Neural crest cell (in vitro differentiated cells): ENCODE measurements at regions not wholly inside any gene's neighbourhood (a gene's known extent, or its start where the extent isn't known, plus 50 kb on each side); places are given as distances from the start of the nearest gene placed in this dataset.

Source experiments
- DNase-seq: peaks from one replicate; pipeline ENCODE4 v3.0.0; 2021; ENCODE audit warnings: low read depth, mixed read lengths, low spot score
- H3K27ac Mint-ChIP-seq: one replicate; pipeline ENCODE4 v1.8.0; 2021; ENCODE audit warnings: mild to moderate bottlenecking, mixed read lengths; ENCODE audit not compliant: unreplicated experiment
- H3K27me3 Mint-ChIP-seq: 2 replicates; pipeline ENCODE4 v1.8.0; 2021; ENCODE audit warnings: low read depth, mild to moderate bottlenecking, mixed read lengths
- H3K36me3 Mint-ChIP-seq: 2 replicates; pipeline ENCODE4 v1.8.0; 2021; ENCODE audit warnings: low read depth, mild to moderate bottlenecking, mixed read lengths
- H3K4me1 Mint-ChIP-seq: 2 replicates; pipeline ENCODE4 v1.8.0; 2021; ENCODE audit warnings: mixed read lengths
- H3K4me3 Mint-ChIP-seq: one replicate; pipeline ENCODE4 v1.8.0; 2021; ENCODE audit warnings: mild to moderate bottlenecking, mixed read lengths
- H3K9me3 Mint-ChIP-seq: 2 replicates; pipeline ENCODE4 v1.8.0; 2021; ENCODE audit warnings: mixed read lengths
- TF ChIP-seq, protein P1 (sequence below): fragments of 200-600 bp; sonication (generic); conservative IDR thresholded peaks from 2 replicates; pipeline ENCODE4 v1.5.0; 2021; ENCODE audit warnings: antibody characterized with exemption, mild to moderate bottlenecking

DNA sequence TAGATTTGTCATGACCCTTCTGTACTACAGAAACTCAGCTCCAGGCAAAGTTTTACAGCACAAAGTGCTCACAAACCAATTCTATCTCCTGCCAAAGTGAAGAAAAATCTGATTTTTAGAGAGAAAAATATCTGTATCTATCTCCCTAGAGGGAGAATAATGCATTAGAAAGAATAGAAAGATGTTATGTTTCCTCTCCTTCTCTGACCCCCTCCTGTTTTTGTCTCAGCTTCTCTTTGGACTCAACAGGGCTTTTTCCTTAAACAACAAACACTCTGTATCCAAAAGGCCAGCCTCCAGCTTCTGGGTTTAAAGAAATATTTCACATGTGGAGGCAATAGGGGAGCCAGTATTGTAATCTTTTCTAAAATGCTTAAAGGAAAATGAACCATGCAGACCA is 627.4 kb downstream of the REEP3 start:
- no peak overlapping the region for H3K4me3 Mint-ChIP-seq
- no peaks in the 10 kb centered on the region for H3K9me3 Mint-ChIP-seq
- TF ChIP-seq, protein P1, sequence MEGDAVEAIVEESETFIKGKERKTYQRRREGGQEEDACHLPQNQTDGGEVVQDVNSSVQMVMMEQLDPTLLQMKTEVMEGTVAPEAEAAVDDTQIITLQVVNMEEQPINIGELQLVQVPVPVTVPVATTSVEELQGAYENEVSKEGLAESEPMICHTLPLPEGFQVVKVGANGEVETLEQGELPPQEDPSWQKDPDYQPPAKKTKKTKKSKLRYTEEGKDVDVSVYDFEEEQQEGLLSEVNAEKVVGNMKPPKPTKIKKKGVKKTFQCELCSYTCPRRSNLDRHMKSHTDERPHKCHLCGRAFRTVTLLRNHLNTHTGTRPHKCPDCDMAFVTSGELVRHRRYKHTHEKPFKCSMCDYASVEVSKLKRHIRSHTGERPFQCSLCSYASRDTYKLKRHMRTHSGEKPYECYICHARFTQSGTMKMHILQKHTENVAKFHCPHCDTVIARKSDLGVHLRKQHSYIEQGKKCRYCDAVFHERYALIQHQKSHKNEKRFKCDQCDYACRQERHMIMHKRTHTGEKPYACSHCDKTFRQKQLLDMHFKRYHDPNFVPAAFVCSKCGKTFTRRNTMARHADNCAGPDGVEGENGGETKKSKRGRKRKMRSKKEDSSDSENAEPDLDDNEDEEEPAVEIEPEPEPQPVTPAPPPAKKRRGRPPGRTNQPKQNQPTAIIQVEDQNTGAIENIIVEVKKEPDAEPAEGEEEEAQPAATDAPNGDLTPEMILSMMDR, result no peak
- no peaks in the 10 kb centered on the region for H3K27me3 Mint-ChIP-seq
- no peak for DNase-seq
- no peaks in the 10 kb centered on the region for H3K36me3 Mint-ChIP-seq
- H3K27ac Mint-ChIP-seq, result peak overlapping the region; percentile 91
- H3K4me1 Mint-ChIP-seq, result peaks cover 22% of the 10 kb centered on the region

- Mint-ChIP-seq H3K27me3 (no peaks in the 10 kb centered on the region), H3K4me1 (peaks cover 14% of the 10 kb centered on the region), H3K27ac (no peak overlapping the region), H3K9me3 (peaks cover 7% of the 10 kb centered on the region), H3K4me3 (no peak overlapping the region), H3K36me3 (no peaks in the 10 kb centered on the region)
- TF ChIP-seq, protein P1, result no peak
- DNase-seq, result no peak
These were observed 635.0 kb downstream of the REEP3 start for GRCh38 chr10:64156166-64156565.

DNA sequence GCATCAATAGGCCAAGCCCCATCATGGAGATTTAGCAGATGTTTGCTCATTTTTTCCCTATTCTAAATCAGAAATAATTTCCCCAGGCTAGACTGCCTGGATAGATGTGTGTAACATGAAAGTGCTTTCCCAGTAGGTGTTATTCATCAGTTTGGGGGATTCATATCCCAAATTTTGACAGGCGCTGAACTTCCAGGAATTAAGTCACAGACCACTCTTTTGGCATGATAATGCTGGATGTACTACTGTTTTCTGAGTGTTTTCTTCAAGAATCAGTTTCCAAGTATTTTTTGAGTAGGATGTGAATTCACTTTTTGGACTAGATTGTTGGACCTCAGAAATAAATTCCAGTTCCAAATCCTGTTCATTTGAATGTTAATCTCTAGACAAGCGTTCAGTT is 637.4 kb downstream of the REEP3 start:
- DNase-seq, result no peak
- Mint-ChIP-seq H3K27ac (no peak overlapping the region), H3K4me1 (peaks cover 14% of the 10 kb centered on the region), H3K9me3 (peaks cover 7% of the 10 kb centered on the region), H3K36me3 (no peaks in the 10 kb centered on the region), H3K4me3 (no peak overlapping the region), H3K27me3 (no peaks in the 10 kb centered on the region)
- TF ChIP-seq, protein P1, result no peak

GRCh38 chr10:64159910-64160872 is 639.0 kb downstream of the REEP3 start:
- H3K27me3 Mint-ChIP-seq, result no peaks in the 10 kb centered on the region
- H3K4me1 Mint-ChIP-seq, result peaks cover 14% of the 10 kb centered on the region
- no peak for DNase-seq
- H3K9me3 Mint-ChIP-seq, result peaks cover 3% of the 10 kb centered on the region
- no peaks in the 10 kb centered on the region for H3K36me3 Mint-ChIP-seq
- no peak overlapping the region for H3K4me3 Mint-ChIP-seq
- no peak overlapping the region for H3K27ac Mint-ChIP-seq
- TF ChIP-seq, protein P1, result no peak

DNA sequence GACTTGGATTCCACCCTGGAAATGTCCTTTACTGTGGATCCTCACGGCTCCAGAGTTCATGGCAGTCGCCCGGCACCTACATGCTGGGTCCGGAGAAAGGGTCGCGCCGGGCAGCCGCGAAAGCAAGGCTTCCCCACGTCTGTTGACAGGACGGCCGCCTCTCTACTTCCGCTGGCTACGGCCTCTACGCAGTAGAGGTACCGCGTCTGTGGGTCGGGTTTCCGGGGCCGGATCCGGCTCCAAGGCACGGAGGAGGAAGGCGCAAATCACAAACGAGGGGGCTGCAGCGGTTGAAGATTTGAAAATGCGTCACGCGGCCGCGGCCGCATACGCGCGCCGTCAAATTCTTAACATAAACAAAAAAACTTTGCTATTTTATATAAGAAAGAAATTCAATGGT is 649.6 kb downstream of the REEP3 start:
- Mint-ChIP-seq H3K4me1 (peaks cover 31% of the 10 kb centered on the region), H3K9me3 (peaks cover 12% of the 10 kb centered on the region), H3K4me3 (no peak overlapping the region), H3K27me3 (no peaks in the 10 kb centered on the region), H3K27ac (no peak overlapping the region), H3K36me3 (peaks cover 8% of the 10 kb centered on the region)
- no peak for DNase-seq
- TF ChIP-seq, protein P1, result no peak
